ENCODE measurements at regions not wholly inside any gene's neighbourhood (a gene's known extent, or its start where the extent isn't known, plus 50 kb on each side); places are given as distances from the start of the nearest gene placed in this dataset.
"Not testable (repeated sequence)": the region's sequence is repeated elsewhere in the genome, so short reads cannot be mapped to it uniquely, and the experiment has no call there.

DNA sequence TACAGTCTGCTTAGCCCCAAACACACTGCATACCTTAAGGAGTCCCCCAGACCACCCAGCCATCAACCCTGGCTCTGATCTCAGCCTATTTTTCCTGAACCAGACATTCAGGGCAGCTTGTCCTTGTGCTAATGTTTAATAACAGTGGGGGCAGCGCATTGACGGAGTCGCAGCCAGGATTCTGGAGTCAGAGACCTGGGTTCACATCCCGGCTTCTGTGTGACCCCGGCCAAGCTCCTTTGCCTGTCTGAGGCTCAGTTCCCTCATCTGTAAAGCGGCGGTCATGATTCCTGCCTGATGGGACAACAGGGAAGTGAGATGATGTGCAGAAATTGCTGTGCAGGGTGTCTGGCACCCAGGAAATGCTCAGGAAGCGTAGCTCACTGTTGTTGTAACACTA is 63.1 kb downstream of the MATN1 start:
- no peak for DNase-seq (ENCODE audit: low spot score)

DNA sequence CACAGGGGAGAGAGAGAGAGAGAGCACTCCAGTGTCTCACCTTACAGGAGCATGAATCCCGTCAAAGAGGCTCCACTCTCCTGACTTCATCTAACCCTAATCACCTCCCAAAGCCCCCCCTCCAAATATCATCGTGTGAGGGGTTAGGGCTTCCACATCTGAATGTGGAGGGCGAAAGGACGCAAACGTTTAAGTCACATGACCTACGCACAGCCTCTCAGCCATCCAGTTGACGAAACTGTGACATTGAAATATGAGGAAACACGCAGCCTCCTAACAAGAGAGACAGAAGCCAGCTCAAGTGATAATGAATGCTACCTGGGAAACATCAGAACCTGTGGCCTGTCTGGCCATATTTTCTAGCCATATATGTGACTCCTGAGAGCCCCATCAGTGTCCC is 63.7 kb downstream of the MATN1 start:
- no peak for DNase-seq (ENCODE audit: low spot score)

DNA sequence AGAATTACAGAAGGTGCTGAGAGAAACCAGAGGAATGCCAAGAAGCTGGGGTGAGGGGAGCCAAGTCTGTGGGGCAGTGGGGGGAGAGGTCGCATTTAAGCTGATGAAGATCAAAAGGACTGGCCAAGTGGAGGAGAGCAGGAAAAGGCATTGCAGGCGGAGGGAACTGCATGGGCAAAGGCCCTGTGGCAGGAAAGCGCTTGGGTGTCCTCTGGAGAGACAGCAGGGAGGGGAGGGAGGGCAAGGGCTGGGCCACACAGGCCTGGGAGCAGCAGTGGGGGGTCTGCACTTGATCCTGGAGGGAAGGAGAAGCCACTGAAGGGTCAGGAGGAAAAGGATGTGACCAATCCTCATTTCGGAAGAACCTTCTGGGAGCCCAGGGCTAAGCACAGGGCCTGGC is 65.0 kb downstream of the MATN1 start:
- DNase-seq (ENCODE audit: low spot score) = not testable (repeated sequence)

DNA sequence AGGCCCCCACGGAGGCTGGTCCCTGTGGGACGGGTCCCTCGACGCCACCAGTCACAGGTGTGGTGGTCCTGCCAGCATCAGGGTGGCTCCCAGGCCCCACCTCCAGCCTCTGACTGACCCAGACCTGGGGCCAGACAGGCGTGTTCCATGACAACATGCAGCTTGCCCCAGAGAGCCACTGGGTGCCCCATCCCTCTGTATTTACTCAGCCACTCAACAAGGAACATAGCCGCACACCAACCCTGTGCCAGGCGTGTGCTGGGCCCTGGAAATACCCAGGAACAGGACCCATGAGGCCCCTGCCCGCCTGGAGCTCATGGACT is 65.4 kb downstream of the MATN1 start:
- no peak for DNase-seq (ENCODE audit: low spot score)

DNA sequence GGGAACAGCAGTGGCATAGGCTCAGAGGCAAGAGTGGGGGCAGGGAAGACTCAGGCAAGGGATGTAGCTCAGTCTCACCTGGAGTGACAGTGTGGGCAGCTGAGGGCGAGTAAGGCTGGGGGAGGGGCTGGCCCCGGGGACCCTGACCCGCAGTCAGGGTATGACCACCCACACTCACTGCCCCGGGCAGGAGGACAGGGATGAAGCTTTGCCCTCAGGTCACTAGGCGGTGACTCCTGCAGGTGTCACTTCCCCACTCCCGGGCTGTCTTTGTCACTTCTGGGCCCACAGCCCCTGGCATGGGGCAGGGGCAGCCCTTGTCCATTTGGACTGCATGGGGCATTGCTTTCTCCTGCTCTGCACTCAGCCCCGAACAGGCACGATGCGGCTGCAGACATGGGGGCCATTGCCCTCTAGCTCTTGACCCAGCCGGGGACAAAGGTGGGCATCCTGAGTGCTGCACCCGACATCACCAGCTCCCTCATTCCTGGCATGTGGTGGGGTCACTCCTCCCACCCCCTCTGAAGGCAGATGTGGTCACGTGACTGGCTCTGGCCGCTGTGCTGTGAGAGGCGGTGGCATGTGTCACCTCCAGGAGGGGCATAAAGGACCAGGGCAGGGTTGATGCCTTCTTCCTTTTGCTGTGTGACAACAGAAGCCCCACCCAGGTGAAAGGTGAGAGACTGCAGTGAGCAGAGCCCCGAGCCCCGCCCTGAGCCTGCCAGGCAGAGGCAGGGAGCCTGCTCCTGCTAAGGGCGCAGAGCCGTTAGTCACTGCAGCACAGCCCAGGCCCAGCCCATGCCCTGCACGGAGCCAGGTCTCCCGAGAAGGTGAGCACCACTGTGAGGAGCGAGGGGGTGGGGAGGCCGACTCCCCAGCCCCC is 66.0 kb downstream of the MATN1 start:
- DNase-seq (ENCODE audit: low spot score) = no peak

DNA sequence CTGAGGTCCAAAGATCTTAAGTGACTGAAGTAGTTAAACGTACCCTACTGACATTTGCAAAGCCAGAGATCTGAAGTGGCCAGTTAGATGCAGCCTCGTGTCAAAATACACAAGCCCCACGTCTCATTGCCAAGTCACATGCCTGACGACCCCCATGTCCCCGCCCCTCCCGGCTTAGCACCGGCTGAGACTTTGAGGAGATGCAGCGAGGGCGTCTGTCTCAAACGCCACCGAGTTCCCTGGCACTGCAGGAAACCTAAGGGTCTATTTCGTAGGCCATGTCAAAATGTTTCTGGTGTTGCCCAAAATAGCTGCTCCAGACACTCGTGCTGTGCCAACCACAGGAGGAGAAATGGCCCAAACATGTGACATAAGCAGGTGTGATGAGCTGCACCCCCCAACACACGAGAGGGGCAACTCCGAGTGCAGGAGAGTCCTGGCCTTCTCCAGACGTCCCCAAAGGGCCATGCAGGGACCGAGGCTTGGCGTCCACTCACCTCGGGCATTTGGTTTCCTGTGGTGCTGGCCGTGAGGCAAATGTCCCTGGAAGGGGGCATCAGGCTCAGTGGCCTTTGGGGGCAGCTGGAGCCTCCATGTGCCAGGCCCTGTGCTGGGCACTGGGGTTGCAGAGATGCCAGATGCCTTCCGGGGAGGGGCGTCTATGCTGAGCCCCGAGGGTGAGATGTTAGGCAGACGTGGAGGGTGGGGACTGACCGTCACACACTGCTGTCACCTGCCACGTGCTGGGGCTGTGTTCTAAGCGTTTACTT is 67.0 kb downstream of the MATN1 start:
- no peak for DNase-seq (ENCODE audit: low spot score)

DNA sequence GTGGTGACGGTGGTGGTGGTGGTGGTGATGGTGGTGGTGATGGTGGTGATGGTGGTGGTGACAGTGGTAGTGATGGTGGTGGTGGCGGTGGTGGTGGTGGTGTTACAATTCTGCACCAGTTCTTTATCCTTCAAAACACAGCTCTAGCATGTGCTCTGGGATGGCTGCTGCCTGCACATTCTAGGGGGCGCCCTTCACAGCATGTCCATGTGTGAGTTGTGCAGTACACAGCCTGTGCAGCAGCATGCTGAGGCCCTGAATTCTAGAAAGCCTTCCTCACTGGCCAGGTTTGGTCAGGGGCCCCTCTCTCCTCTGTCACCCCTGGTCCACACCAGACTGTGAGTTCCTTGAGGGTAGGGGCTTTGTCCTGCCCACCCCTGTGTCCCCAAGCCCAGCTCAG is 67.7 kb downstream of the MATN1 start:
- no peak for DNase-seq (ENCODE audit: low spot score)

DNA sequence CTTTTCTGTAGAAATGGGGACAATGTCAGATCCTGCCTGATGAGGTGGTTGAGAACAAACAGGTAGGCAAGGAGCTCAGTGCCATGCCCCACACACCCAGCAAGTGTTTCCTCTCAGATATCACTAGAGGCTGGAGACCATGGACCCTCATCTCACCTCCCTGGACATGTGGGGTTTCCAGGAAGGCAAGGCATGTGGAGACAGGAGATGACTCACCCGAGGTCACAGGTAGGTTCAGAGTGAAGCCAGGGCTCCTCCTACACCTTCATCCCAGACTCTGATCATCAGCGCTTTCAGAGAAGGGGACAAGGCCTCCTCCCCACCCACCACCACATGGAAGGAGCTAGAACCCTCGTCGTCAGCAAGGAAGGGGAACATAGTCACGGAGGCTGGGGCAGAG is 69.2 kb downstream of the MATN1 start:
- DNase-seq (ENCODE audit: low spot score) = no peak

DNA sequence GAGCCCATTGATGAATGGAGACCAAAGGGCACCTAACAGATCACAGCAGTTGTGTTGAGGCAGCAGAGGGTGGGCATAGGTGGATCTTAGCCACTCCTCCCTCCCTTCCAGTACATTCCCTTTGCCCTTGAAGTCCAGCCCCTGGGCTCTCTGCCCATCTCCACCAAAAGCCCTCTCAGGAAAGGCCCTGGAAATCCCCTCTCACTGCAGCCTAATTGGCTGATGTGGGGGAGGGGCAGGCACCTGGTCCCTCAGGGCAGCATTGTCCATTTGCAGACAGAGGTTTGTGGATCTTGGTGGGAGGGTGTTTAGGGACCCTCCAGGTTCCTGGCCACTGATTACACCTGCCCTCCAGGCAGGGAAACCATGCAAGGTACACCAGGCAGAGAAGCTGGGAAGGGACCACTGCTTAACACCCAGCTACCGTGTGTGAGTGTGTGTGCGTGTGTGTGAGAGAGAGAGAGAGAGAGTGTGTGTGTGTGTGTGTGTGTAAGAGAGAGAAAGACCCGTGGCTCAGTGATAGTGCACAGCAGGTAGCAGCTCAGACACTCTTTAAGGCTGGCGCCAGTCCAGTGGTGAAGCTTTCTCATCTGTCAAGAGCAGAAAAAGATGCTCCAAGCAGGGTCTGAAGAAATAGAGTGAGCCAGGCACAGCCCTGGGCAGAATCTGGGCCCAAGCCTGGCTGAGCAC is 71.1 kb downstream of the MATN1 start:
- no peak for DNase-seq (ENCODE audit: low spot score)

DNA sequence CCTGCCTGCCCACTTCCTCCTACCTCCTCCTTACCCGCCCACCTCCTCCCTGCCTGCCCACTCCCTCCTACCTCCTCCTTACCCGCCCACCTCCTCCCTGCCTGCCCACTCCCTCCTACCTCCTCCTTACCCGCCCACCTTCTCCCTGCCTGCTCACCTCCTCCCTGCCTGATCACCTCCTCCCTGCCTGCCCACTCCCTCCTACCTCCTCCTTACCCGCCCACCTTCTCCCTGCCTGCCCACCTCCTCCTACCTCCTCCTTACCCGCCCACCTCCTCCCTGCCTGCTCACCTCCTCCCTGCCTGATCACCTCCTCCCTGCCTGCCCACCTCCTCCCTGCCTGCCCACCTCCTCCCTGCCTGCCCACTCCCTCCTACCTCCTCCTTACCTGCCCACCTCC is 72.0 kb downstream of the MATN1 start:
- not testable (repeated sequence) for DNase-seq (ENCODE audit: low spot score)

DNA sequence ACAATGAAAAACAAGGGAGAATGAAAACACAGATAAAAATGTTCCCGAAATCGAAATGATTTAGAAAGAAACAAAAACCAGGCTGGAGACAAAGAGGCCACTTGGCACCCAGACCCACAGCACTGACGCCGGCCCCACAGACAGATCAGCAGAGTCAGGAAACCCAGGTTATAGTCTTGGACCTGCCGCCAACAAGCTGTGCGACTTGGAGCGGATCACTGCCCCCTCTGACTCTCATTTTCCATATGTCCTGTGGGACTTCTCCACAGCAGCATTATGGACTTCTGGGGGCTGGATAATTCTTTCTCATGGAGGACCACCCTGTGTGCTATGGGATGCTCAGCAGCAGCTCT is 72.4 kb downstream of the MATN1 start:
- DNase-seq (ENCODE audit: low spot score) = no peak

DNA sequence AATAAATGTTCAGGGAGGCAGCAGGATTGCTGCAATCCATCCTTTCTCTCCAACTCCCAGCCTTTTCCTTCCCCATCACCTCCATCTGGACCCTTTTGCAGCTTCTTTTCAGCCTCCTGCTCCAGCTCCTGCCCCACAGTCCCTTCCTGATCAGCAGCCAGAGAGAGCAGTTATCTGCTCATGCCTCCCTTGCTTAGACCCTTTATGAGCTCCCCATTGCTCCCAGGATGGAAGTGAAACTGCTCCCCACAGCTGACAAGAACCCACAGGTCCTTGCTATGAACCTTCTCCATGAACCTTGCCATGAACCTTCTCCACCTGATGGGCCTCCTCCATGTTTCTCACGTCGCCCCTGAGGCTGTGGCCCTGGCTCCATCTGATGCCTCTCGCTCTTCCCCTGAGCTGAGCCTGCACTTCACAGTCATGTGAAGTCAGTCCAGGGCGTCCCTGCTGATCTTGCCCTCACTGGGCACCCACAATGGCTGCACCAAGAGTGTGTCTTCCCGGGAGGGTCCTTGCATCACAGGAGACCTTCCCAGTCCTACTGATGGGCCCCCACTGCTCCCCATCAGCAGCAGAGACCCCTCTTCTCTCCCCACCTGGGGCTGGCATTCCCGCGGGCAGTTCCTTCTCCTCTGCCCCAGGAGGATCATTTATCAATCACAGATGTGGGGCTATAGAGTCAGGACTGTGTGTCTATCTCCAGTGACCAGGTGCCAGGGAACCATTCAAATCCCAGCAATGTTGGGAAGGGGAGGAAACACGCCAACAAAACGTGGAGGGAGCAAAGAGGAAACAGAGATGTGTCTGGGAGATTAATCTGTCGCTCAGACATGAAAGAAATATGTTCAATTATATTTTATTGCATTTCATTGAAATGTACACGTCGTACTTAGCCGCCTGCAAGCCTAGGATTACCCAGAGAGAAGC is 73.1 kb downstream of the MATN1 start:
- DNase-seq (ENCODE audit: low spot score) = no peak

DNA sequence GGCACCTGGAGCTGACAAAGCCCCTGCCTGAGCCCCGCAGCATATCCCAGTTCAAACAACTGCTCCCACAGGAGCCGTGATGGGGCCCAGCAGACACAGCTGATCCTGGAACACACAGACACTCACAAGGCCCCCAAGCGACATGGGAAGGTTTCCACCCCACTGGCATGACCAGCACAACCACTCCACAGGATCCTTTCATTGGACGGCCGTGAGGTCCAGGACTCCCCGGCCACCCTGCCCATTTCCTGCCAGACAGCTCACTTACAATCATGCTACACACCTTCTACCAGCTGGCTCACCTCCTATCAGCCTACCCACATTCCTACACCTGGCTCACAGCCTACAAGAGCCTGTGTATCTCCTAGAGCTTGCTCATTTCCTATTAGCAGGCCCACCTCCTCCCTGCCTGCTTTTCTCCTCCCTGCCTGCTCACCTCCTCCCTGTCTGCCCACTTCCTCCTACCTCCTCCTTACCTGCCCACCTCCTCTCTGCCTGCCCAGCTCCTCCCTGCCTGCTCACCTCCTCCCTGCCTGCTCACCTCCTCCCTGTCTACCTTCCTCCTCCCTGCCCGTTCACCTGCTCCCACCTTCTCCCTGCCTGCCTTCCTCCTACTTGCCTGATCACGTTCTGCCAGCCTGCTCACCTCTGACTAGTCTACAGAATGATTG is 73.9 kb downstream of the MATN1 start:
- DNase-seq (ENCODE audit: low spot score) = no peak

DNA sequence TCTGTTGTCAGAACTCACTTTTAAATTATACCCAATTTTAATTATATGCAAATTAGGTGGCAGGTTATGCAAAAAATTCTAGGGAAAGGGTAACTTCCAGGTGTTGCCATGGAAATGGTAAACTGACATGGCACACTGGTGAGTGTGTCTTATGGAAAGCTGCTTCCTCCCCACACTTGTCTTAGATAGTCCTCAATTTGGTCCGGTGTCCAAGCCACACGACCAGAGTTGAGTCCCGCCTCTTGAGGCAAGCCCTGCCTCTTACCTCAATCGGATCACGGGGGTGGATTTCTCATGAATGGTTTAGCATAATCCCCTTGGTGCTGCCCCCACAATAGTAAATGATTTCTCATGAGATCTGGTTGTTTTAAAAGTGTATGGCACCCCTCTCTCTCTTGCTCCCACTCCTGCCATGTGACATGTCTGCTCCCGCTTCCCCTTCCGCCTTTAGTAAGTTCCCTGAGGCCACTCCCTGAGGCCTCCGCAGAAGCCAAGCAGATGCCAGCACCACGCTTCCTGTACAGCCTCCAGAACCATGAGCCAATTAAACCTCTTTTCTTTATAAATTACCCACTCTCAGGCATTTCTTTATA is 74.9 kb downstream of the MATN1 start:
- no peak for DNase-seq (ENCODE audit: low spot score)

DNA sequence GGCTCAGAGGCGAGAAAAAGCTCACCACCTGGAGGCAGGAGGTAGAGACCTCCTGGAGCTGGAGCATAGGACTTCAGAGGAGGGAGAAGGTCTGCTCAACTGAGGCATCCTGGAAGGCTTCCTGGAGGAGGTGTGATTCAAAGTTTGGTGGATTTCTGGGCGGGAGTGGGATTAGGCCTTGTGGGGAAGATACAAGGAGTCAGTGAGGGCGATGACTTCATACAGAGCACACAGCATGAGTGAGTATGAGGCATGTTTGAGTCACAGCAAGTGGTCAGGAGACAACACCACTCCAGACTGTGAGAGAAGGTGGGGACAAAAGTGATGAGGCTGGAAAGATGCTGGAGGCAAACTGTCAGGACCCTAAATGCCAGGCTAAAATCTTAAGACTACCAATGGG is 77.6 kb downstream of the MATN1 start:
- DNase-seq (ENCODE audit: low spot score) = no peak

DNA sequence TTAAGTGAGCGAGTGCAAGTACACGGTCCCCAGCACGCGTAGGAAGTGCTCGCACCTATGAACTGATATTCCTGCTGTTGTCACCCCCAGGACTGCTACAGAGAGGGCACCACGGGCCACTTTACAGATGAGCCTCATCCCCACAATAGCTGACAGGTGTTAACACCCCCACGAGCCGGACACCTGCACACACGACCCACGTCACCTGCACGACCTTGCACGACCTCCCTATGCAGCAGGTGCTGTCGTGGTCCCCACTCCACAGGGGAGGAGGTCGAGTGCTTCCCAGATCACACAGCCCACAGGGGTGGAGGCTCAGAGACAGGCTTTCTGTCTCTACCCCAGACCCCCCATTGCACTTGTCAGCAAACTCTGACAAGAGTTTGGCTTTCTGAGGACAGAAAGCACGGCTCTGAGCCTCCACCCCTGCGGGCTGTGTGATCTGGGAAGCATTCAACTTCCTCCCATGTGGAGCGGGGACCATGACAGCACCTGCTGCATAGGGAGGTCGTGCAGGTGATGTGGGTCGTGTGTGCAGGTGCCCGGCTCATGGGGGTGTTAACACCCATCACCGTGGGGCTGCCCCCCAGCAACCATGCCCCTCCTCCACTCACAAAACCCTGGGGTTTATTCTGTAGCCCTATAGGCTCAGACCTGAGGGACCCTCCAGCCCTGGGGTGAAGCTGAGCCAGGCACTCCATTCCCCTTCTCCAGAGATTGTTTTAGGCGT is 80.8 kb downstream of the MATN1 start:
- DNase-seq (ENCODE audit: low spot score) = no peak

DNA sequence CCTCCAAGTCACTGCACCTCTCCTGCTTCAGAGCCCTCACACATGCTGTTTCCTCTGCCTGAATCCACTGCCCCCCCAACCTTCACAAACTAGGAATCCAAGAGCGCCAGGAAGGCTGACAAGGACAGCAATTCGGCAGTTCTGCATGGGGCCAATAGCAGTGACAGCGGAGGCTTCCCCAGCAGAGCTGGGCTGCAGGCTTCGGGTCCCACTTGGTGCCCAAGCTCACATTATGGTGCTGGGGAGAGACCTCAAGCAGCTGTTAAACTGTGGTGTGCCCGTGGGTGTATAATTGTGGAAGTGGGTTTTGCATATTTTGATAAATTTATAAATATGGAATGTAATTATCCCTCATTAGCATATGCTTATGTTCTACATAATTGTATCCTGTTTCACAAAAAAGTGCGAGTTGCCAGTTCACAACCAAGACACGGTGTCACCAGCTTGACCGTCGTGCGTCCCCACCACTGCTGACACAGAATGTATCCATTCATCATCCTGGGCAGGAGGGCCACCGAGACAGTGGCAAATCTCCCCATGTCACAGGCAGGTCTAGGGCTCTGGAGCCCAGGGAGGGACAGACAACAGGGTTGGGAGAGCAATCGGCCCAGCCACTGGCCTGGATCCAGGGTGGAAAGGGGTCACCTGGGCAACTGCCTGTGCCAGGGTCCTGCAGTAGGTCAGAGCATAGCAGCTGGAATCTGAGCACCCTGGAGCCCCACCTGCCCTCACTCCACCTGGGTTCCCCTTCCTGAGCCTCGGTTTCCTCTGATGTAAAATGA is 81.6 kb downstream of the MATN1 start:
- DNase-seq (ENCODE audit: low spot score) = no peak

DNA sequence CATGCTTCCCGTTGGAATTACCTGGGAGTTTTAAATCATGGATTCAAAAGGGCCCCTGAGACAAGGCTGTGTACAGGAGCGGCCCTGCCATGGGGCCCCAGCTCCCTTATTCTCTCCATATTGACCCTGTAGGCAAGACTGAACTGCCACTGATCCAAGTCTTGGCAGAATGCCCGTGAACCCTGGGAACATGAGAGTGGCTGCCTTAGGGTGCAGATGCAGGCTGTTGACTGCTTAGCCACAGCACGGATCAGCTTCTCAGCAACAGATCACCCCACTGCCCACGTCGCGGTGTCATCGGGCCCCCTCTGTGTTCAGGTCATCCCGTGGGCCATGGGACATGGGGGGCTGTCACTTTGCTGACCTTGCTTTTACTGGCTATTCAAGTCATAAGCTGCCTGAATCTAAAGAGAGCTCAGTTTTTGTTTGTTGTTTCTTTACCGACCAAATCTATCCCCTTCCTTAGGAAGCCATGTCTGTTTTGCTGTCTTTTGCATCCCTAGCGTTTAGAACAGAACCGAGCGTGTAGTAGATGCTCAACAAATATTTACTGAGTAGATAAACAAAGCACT is 83.4 kb downstream of the MATN1 start:
- no peak for DNase-seq (ENCODE audit: low spot score)

DNA sequence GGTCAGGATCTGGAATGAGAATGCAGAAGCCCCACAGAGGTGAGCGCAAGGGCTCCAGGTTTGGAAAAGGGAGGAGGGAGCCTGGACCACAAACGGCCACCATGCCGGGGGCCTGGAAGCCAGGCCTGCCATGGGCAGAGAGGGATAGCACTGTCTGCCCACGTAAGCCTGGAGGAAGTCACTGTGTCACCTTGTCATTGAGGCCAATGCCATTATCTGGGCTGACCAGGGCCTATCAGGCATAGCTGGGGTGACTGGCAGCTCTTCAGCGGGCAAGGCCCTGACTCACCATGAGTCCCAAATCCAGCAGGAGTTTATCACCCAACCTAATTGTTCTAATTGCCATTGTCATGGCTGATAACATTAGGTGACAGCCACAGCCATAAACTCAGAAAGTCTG is 84.6 kb downstream of the MATN1 start:
- DNase-seq (ENCODE audit: low spot score) = no peak
